ENCODE measurements at regions not wholly inside any gene's neighbourhood (a gene's known extent, or its start where the extent isn't known, plus 50 kb on each side); places are given as distances from the start of the nearest gene placed in this dataset.

DNA sequence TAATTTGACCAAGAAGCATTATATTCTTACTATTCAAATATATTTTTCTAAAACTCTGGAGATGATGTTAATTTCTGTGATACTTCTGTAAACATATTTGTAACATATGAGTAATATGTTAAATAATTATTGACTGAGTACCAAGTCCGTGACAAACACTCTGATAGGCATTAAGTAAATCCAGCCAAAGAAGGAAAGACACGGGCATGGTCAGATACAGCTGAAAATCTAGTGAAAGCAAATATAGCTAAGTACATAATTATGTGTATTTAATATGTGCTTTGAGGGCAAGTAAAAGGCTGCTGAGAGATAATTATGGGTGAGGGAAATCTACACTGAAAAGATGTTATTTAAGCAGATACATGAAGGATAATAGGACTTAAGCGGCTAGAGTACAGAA, 1263.6 kb upstream of the ADGRL3 start:
- 70 to 74% methylated on average over 3 of the region's 3 CpGs for WGBS, 2 donors
- Histone ChIP-seq H3K36me3 (no peaks in the 10 kb centered on the region), H3K4me3 (no peak overlapping the region), H3K4me1 (no peaks in the 10 kb centered on the region), H3K27ac (no peak overlapping the region), H3K9me3 (no peaks in the 10 kb centered on the region), H3K27me3 (no peaks in the 10 kb centered on the region)
- ATAC-seq (ENCODE audit: low FRiP score in 2 of 2) (no peak), DNase-seq (no peak)
- no peak for TF ChIP-seq POLR2AphosphoS5 (IDR thresholded peaks at IDR 0.05)
- no peak for TF ChIP-seq EP300 (IDR thresholded peaks at IDR 0.05)
- TF ChIP-seq, protein P1, sequence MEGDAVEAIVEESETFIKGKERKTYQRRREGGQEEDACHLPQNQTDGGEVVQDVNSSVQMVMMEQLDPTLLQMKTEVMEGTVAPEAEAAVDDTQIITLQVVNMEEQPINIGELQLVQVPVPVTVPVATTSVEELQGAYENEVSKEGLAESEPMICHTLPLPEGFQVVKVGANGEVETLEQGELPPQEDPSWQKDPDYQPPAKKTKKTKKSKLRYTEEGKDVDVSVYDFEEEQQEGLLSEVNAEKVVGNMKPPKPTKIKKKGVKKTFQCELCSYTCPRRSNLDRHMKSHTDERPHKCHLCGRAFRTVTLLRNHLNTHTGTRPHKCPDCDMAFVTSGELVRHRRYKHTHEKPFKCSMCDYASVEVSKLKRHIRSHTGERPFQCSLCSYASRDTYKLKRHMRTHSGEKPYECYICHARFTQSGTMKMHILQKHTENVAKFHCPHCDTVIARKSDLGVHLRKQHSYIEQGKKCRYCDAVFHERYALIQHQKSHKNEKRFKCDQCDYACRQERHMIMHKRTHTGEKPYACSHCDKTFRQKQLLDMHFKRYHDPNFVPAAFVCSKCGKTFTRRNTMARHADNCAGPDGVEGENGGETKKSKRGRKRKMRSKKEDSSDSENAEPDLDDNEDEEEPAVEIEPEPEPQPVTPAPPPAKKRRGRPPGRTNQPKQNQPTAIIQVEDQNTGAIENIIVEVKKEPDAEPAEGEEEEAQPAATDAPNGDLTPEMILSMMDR (IDR thresholded peaks at IDR 0.05): no peak
- TF ChIP-seq POLR2A (IDR thresholded peaks at IDR 0.05): no peak

DNA sequence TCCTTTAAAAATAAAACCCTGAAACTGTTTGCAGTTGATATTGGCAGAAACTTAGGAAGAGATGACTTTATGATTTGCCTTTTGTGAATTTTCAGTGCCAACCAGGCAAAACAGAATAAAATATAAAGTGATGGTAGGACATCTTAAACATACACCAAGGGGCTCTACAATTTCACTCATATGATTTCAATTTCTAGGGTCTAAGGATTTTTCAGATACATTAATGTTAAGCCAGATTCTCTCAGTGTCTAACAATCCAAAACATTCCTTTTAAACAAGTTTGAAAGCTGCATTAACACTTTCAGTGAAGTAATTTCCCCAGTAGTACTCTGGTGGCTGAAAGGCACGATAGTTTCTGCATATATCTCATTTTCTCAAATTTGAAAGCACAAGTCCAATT, 1262.0 kb upstream of the ADGRL3 start:
- WGBS, 2 donors: 80 to 81% methylated on average over 1 of the region's 1 CpG
- no peak overlapping the region for H3K4me3 ChIP-seq
- ATAC-seq (ENCODE audit: low FRiP score in 2 of 2) (no peak), DNase-seq (no peak)
- H3K36me3 ChIP-seq: no peaks in the 10 kb centered on the region
- no peaks in the 10 kb centered on the region for H3K9me3 ChIP-seq
- no peaks in the 10 kb centered on the region for H3K4me1 ChIP-seq
- TF ChIP-seq POLR2AphosphoS5 (IDR thresholded peaks at IDR 0.05) (no peak), EP300 (IDR thresholded peaks at IDR 0.05) (no peak), POLR2A (IDR thresholded peaks at IDR 0.05) (no peak)
- TF ChIP-seq, protein P1 (IDR thresholded peaks at IDR 0.05): no peak
- no peak overlapping the region for H3K27ac ChIP-seq
- H3K27me3 ChIP-seq: no peaks in the 10 kb centered on the region

GRCh38 chr4:59945277-59945676, 1254.8 kb upstream of the ADGRL3 start:
- Histone ChIP-seq H3K27me3 (no peaks in the 10 kb centered on the region), H3K9me3 (peaks cover 0 to 4% (median 0%) of the 10 kb centered on the region in 4 donors), H3K36me3 (no peaks in the 10 kb centered on the region), H3K4me3 (no peak overlapping the region), H3K27ac (no peak overlapping the region), H3K4me1 (no peaks in the 10 kb centered on the region)
- no peak for TF ChIP-seq POLR2A (IDR thresholded peaks at IDR 0.05)
- TF ChIP-seq, protein P1 (IDR thresholded peaks at IDR 0.05): no peak
- no peak for TF ChIP-seq EP300 (IDR thresholded peaks at IDR 0.05)
- TF ChIP-seq POLR2AphosphoS5 (IDR thresholded peaks at IDR 0.05): no peak
- ATAC-seq (ENCODE audit: low FRiP score in 2 of 2) (no peak), DNase-seq (no peak)
- 70% methylated on average over 2 of the region's 2 CpGs for WGBS, 2 donors

DNA sequence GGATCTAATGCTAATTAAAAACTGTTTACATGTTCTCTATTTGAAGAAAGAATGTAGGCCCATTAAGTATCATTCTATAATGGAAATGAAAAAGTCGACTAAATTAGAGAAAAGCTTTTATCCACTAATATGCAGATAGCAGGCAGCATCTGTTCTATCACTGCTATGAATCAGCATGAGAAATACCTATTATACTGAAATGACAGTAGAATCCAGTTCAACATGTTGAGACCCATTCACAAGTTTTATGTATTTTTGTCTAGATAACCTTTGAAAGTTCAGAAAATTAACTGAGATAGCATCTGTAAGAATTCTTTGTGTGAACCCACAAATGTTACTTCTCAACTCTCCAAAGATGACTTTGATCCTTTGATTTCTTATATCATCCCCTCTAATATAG, 1254.4 kb upstream of the ADGRL3 start:
- H3K27ac ChIP-seq: no peak overlapping the region
- TF ChIP-seq, protein P1 (IDR thresholded peaks at IDR 0.05): no peak
- no peak for TF ChIP-seq EP300 (IDR thresholded peaks at IDR 0.05)
- TF ChIP-seq POLR2AphosphoS5 (IDR thresholded peaks at IDR 0.05): no peak
- no peak for TF ChIP-seq POLR2A (IDR thresholded peaks at IDR 0.05)
- ATAC-seq (ENCODE audit: low FRiP score in 2 of 2) (no peak), DNase-seq (no peak)
- H3K4me1 ChIP-seq: no peaks in the 10 kb centered on the region
- no peaks in the 10 kb centered on the region for H3K27me3 ChIP-seq
- H3K9me3 ChIP-seq: peaks cover 0 to 4% (median 0%) of the 10 kb centered on the region in 4 donors
- H3K4me3 ChIP-seq: no peak overlapping the region
- no peaks in the 10 kb centered on the region for H3K36me3 ChIP-seq
- WGBS, 2 donors: 86 to 89% methylated on average over 1 of the region's 1 CpG

GRCh38 chr4:59956366-59956765, 1243.8 kb upstream of the ADGRL3 start:
- H3K36me3 ChIP-seq: no peaks in the 10 kb centered on the region
- no peak overlapping the region for H3K27ac ChIP-seq
- no peaks in the 10 kb centered on the region for H3K9me3 ChIP-seq
- peak; percentile 23 to 55 for ATAC-seq (ENCODE audit: low FRiP score in 2 of 2)
- H3K4me3 ChIP-seq: no peak overlapping the region
- H3K27me3 ChIP-seq: no peaks in the 10 kb centered on the region
- TF ChIP-seq, protein P1 (IDR thresholded peaks at IDR 0.05): no peak
- TF ChIP-seq POLR2AphosphoS5 (IDR thresholded peaks at IDR 0.05) (peak in 1 of 2 donors; percentile 24), EP300 (IDR thresholded peaks at IDR 0.05) (peak in 1 of 4 donors; percentile 88)
- no peak for DNase-seq
- H3K4me1 ChIP-seq: no peaks in the 10 kb centered on the region
- WGBS, 2 donors: 67 to 76% methylated on average over 1 of the region's 1 CpG

Measured in upper lobe of left lung (tissue), 6 donors.